ENCODE measurements at regions not wholly inside any gene's neighbourhood (a gene's known extent, or its start where the extent isn't known, plus 50 kb on each side); places are given as distances from the start of the nearest gene placed in this dataset.

DNA sequence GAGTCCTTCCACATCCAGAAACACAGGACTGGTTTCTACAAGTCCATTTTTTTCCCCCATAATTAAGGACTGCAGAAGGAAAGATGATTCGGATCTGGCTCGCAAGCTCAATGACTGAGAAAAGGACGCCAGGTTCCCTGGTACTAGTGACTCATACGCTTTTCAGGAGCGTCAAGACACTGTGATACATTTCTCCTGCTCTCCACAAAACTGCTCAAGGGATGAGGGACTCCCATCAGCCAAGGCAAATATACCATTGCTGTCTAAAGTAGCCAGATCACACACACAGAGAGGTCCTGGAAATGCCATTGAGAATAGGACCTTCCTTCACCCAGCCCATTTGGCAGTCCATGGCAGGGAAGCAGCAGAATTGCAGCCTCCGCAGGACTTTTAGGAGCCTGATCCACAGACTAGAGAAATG lies 253.6 kb upstream of the IRF2BP2 start:
- Histone ChIP-seq H3K4me3 (no peak overlapping the region), H3K27me3 (no peaks in the 10 kb centered on the region), H3K36me3 (no peaks in the 10 kb centered on the region), H3K27ac (peak overlapping the region in 1 of 3 donors; percentile 20), H3K4me1 (peaks cover 0 to 6% (median 2%) of the 10 kb centered on the region in 4 donors), H3K9me3 (no peaks in the 10 kb centered on the region)
- DNase-seq (no peak), ATAC-seq (no peak)
- intact Hi-C loops (cut with DNase I) = no loop called here
- TF ChIP-seq POLR2A (IDR thresholded peaks at IDR 0.05) = no peak
- TF ChIP-seq, protein P1, sequence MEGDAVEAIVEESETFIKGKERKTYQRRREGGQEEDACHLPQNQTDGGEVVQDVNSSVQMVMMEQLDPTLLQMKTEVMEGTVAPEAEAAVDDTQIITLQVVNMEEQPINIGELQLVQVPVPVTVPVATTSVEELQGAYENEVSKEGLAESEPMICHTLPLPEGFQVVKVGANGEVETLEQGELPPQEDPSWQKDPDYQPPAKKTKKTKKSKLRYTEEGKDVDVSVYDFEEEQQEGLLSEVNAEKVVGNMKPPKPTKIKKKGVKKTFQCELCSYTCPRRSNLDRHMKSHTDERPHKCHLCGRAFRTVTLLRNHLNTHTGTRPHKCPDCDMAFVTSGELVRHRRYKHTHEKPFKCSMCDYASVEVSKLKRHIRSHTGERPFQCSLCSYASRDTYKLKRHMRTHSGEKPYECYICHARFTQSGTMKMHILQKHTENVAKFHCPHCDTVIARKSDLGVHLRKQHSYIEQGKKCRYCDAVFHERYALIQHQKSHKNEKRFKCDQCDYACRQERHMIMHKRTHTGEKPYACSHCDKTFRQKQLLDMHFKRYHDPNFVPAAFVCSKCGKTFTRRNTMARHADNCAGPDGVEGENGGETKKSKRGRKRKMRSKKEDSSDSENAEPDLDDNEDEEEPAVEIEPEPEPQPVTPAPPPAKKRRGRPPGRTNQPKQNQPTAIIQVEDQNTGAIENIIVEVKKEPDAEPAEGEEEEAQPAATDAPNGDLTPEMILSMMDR (IDR thresholded peaks at IDR 0.05) = no peak
- WGBS (ENCODE audit: insufficient coverage, low coverage, low lambda C conversion rate, missing lambda C conversion rate) = 80% methylated on average over 1 of the region's 6 CpGs

GRCh38 chr1:234862944-234863515 lies 253.1 kb upstream of the IRF2BP2 start:
- Histone ChIP-seq H3K27ac (peak overlapping the region in 1 of 3 donors; percentile 20), H3K36me3 (no peaks in the 10 kb centered on the region), H3K27me3 (no peaks in the 10 kb centered on the region), H3K9me3 (no peaks in the 10 kb centered on the region), H3K4me3 (no peak overlapping the region), H3K4me1 (peaks cover 0 to 6% (median 2%) of the 10 kb centered on the region in 4 donors)
- intact Hi-C loops (cut with DNase I) = no loop called here
- DNase-seq = peak; percentile 66 to 74 (median 67)
- ATAC-seq = peak; percentile 67 to 78 (median 74)
- TF ChIP-seq POLR2A (IDR thresholded peaks at IDR 0.05) = no peak
- TF ChIP-seq, protein P1 (IDR thresholded peaks at IDR 0.05) = no peak
- WGBS (ENCODE audit: insufficient coverage, low coverage, low lambda C conversion rate, missing lambda C conversion rate) = 84% methylated on average over 5 of the region's 13 CpGs

- TF ChIP-seq, protein P1 (IDR thresholded peaks at IDR 0.05) = no peak
- no peak for TF ChIP-seq POLR2A (IDR thresholded peaks at IDR 0.05)
- no peak overlapping the region for H3K4me3 ChIP-seq
- WGBS (ENCODE audit: insufficient coverage, low coverage, low lambda C conversion rate, missing lambda C conversion rate) = 56% methylated on average over 7 of the region's 7 CpGs
- H3K4me1 ChIP-seq = peaks cover 0 to 6% (median 2%) of the 10 kb centered on the region in 4 donors
- ATAC-seq = no peak
- H3K36me3 ChIP-seq = no peaks in the 10 kb centered on the region
- no peaks in the 10 kb centered on the region for H3K27me3 ChIP-seq
- intact Hi-C loops (cut with DNase I) = no loop called here
- peak in 1 of 3 donors; percentile 23 for DNase-seq
- peak overlapping the region in 1 of 3 donors; percentile 20 for H3K27ac ChIP-seq
- H3K9me3 ChIP-seq = no peaks in the 10 kb centered on the region
These were observed 252.5 kb upstream of the IRF2BP2 start for GRCh38 chr1:234862360-234862943.

DNA sequence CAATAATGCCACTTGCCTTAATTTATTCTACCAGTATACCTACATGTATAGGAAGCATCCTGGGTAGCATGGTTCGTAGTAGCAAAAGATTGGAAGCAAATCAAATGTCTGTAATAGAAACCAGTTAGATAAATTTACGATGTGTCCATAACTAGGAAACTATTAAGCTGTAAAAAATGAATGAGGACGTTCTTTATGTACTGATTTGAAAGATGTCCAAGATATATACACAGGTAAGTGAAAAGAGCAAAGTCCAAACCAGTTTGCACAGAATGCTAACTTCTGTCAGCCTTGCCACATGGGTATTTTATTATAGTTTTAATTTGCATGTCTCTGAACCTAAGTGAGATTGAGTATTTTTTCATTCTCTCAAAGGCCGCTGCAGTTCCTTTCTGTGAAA lies 251.8 kb upstream of the IRF2BP2 start:
- Histone ChIP-seq H3K9me3 (no peaks in the 10 kb centered on the region), H3K4me3 (no peak overlapping the region), H3K27me3 (no peaks in the 10 kb centered on the region), H3K27ac (no peak overlapping the region), H3K4me1 (peaks cover 0 to 6% (median 2%) of the 10 kb centered on the region in 4 donors), H3K36me3 (no peaks in the 10 kb centered on the region)
- no peak for TF ChIP-seq POLR2A (IDR thresholded peaks at IDR 0.05)
- TF ChIP-seq, protein P1 (IDR thresholded peaks at IDR 0.05) = no peak
- ATAC-seq (no peak), DNase-seq (no peak)
- intact Hi-C loops (cut with DNase I) = no loop called here
- 72% methylated on average over 4 of the region's 4 CpGs for WGBS (ENCODE audit: insufficient coverage, low coverage, low lambda C conversion rate, missing lambda C conversion rate)
